ENCODE measurements at regions not wholly inside any gene's neighbourhood (a gene's known extent, or its start where the extent isn't known, plus 50 kb on each side); places are given as distances from the start of the nearest gene placed in this dataset.
"Not testable (repeated sequence)": the region's sequence is repeated elsewhere in the genome, so short reads cannot be mapped to it uniquely, and the experiment has no call there.

GRCh38 chr1:199948587-199949280 is 78.8 kb upstream of the NR5A2 start:
- no peak for DNase-seq

- DNase-seq, result not testable (repeated sequence)
Observed at GRCh38 chr1:199951005-199951404, 76.5 kb upstream of the NR5A2 start.

- no peak for DNase-seq
Observed at GRCh38 chr1:199953651-199954050, 73.9 kb upstream of the NR5A2 start.

GRCh38 chr1:199954699-199955098 is 72.8 kb upstream of the NR5A2 start:
- no peak for DNase-seq

- DNase-seq, result no peak
Observed at GRCh38 chr1:199955235-199955634, 72.3 kb upstream of the NR5A2 start.

GRCh38 chr1:199956005-199956404 is 71.5 kb upstream of the NR5A2 start:
- no peak for DNase-seq

- no peak for DNase-seq
Observed at GRCh38 chr1:199959033-199959774, 68.3 kb upstream of the NR5A2 start.

GRCh38 chr1:199959775-199960110 is 67.8 kb upstream of the NR5A2 start:
- DNase-seq, result no peak

- no peak for DNase-seq
Observed at GRCh38 chr1:199970125-199970524, 57.4 kb upstream of the NR5A2 start.

- DNase-seq, result no peak
Observed at GRCh38 chr1:199976496-199977144, 50.9 kb upstream of the NR5A2 start.

Measured in stimulated activated CD4-positive, alpha-beta T cell treated with anti-CD3 and anti-CD28 coated beads, Interleukin-4, amount 100 ng/mL, for 4 hours (primary cell).